ENCODE measurements at regions not wholly inside any gene's neighbourhood (a gene's known extent, or its start where the extent isn't known, plus 50 kb on each side); places are given as distances from the start of the nearest gene placed in this dataset.

- TF ChIP-seq CTCF (IDR thresholded peaks at IDR 0.05) (no peak), POLR2AphosphoS5 (IDR thresholded peaks at IDR 0.05; ENCODE audit: insufficient read depth in 1 of 2, low read depth in 1 of 2) (no peak)
Observed at GRCh38 chr18:53752781-53753367, 471.6 kb downstream of the MBD2 start.
